ENCODE measurements at regions not wholly inside any gene's neighbourhood (a gene's known extent, or its start where the extent isn't known, plus 50 kb on each side); places are given as distances from the start of the nearest gene placed in this dataset.

DNA sequence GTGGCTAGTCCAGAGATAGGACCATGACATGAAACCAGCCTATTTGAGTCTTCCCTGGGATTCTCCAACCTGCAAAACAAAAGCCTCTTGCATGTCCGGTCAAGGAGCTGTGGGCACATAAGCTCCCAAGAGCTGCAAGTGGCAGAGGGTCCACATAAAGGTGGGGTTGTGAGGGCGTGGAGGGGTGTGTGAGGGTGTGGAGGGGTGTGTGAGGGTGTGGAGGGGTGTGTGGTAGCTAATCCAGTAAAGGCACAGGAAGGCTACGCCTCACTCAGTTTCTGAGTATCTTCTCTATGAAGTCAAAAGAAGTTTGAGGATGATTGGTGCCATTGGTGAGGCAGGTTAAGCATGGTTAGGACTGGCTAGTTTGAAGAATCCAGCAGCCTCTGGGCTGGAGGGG is 259.4 kb upstream of the NSMCE3 start:
- Histone ChIP-seq H4K20me1 (ENCODE audit: insufficient read depth, low read length) (no peaks in the 10 kb centered on the region), H3K79me2 (ENCODE audit: insufficient read depth, low read length) (no peaks in the 10 kb centered on the region), H3K4me1 (ENCODE audit: insufficient read depth, low read length, severe bottlenecking) (no peaks in the 10 kb centered on the region), H3K27ac (ENCODE audit: low read depth, low read length, poor library complexity, severe bottlenecking) (no peak overlapping the region), H3K9me3 (ENCODE audit: low read length) (no peaks in the 10 kb centered on the region), H3K4me2 (ENCODE audit: low read length) (no peak overlapping the region), H3K36me3 (ENCODE audit: insufficient read depth, low read length) (no peaks in the 10 kb centered on the region), H3K27me3 (ENCODE audit: insufficient read depth, low read length) (no peaks in the 10 kb centered on the region), H3K9ac (ENCODE audit: low read length) (no peak overlapping the region), H3K9me2 (ENCODE audit: low read depth, low read length) (no peaks in the 10 kb centered on the region), H3K4me3 (ENCODE audit: low read depth, low read length, poor library complexity, severe bottlenecking) (no peak overlapping the region), H2AFZ (ENCODE audit: low read length) (no peak overlapping the region), H3F3A (ENCODE audit: insufficient read depth, low read length) (no peaks in the 10 kb centered on the region)
- TF ChIP-seq, protein P1, sequence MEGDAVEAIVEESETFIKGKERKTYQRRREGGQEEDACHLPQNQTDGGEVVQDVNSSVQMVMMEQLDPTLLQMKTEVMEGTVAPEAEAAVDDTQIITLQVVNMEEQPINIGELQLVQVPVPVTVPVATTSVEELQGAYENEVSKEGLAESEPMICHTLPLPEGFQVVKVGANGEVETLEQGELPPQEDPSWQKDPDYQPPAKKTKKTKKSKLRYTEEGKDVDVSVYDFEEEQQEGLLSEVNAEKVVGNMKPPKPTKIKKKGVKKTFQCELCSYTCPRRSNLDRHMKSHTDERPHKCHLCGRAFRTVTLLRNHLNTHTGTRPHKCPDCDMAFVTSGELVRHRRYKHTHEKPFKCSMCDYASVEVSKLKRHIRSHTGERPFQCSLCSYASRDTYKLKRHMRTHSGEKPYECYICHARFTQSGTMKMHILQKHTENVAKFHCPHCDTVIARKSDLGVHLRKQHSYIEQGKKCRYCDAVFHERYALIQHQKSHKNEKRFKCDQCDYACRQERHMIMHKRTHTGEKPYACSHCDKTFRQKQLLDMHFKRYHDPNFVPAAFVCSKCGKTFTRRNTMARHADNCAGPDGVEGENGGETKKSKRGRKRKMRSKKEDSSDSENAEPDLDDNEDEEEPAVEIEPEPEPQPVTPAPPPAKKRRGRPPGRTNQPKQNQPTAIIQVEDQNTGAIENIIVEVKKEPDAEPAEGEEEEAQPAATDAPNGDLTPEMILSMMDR (IDR thresholded peaks at IDR 0.05; ENCODE audit: low read length), result no peak
- no peak for TF ChIP-seq EZH2 (IDR thresholded peaks at IDR 0.05; ENCODE audit: borderline replicate concordance, low read length)

DNA sequence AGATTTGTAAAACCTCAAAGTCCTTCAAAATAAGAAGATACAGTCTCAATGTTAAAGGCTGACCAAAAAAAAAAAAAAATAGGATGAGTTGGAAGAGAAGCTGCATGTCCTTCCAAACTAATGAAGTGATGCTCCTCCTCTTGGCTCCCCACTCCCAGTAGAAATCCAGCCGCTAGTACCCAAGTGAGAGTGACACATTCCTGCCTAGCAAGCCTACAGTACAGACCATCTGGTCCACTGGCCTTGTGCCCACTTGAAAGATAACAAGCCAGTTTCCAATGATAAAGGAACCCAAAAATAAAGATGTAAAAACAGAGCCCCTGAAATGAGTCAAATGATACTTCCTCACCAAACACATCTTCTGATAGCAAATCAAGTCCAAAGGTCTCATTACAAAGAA is 258.7 kb upstream of the NSMCE3 start:
- Histone ChIP-seq H3K9me3 (ENCODE audit: low read length) (no peaks in the 10 kb centered on the region), H3K36me3 (ENCODE audit: insufficient read depth, low read length) (no peaks in the 10 kb centered on the region), H2AFZ (ENCODE audit: low read length) (no peak overlapping the region), H3K4me1 (ENCODE audit: insufficient read depth, low read length, severe bottlenecking) (no peaks in the 10 kb centered on the region), H3K9ac (ENCODE audit: low read length) (no peak overlapping the region), H4K20me1 (ENCODE audit: insufficient read depth, low read length) (no peaks in the 10 kb centered on the region), H3K27ac (ENCODE audit: low read depth, low read length, poor library complexity, severe bottlenecking) (no peak overlapping the region), H3K4me2 (ENCODE audit: low read length) (no peak overlapping the region), H3K4me3 (ENCODE audit: low read depth, low read length, poor library complexity, severe bottlenecking) (no peak overlapping the region), H3K9me2 (ENCODE audit: low read depth, low read length) (no peaks in the 10 kb centered on the region), H3K79me2 (ENCODE audit: insufficient read depth, low read length) (no peaks in the 10 kb centered on the region), H3F3A (ENCODE audit: insufficient read depth, low read length) (no peaks in the 10 kb centered on the region), H3K27me3 (ENCODE audit: insufficient read depth, low read length) (no peaks in the 10 kb centered on the region)
- no peak for TF ChIP-seq EZH2 (IDR thresholded peaks at IDR 0.05; ENCODE audit: borderline replicate concordance, low read length)
- TF ChIP-seq, protein P1 (IDR thresholded peaks at IDR 0.05; ENCODE audit: low read length), result no peak

DNA sequence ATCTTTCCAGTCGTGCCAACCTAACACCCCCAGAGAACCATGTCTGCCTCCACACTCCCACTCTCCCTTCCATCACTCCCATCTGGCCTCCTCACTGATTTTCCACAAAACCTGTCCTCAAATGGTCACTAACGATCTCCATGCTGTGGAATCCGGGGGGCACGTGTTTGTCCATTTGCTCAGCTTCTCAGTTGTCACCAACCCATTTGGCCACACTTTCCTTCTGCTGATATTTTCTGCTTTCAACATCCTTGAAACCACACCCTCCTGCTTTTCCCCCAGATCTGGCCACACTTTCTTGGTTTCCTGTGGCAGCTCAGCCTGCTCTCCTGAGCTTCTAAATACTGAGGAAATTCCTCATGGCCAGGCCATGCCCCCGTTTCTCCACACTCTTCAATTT is 257.2 kb upstream of the NSMCE3 start:
- no peak overlapping the region for H2AFZ ChIP-seq (ENCODE audit: low read length)
- no peaks in the 10 kb centered on the region for H3K9me2 ChIP-seq (ENCODE audit: low read depth, low read length)
- H3K4me2 ChIP-seq (ENCODE audit: low read length), result no peak overlapping the region
- H3K4me3 ChIP-seq (ENCODE audit: low read depth, low read length, poor library complexity, severe bottlenecking), result no peak overlapping the region
- H3K4me1 ChIP-seq (ENCODE audit: insufficient read depth, low read length, severe bottlenecking), result no peaks in the 10 kb centered on the region
- H4K20me1 ChIP-seq (ENCODE audit: insufficient read depth, low read length), result no peaks in the 10 kb centered on the region
- H3K79me2 ChIP-seq (ENCODE audit: insufficient read depth, low read length), result no peaks in the 10 kb centered on the region
- H3K27me3 ChIP-seq (ENCODE audit: insufficient read depth, low read length), result no peaks in the 10 kb centered on the region
- H3K27ac ChIP-seq (ENCODE audit: low read depth, low read length, poor library complexity, severe bottlenecking), result no peak overlapping the region
- TF ChIP-seq EZH2 (IDR thresholded peaks at IDR 0.05; ENCODE audit: borderline replicate concordance, low read length), result no peak
- no peaks in the 10 kb centered on the region for H3K36me3 ChIP-seq (ENCODE audit: insufficient read depth, low read length)
- no peaks in the 10 kb centered on the region for H3F3A ChIP-seq (ENCODE audit: insufficient read depth, low read length)
- H3K9me3 ChIP-seq (ENCODE audit: low read length), result no peaks in the 10 kb centered on the region
- H3K9ac ChIP-seq (ENCODE audit: low read length), result no peak overlapping the region
